ENCODE measurements at regions not wholly inside any gene's neighbourhood (a gene's known extent, or its start where the extent isn't known, plus 50 kb on each side); places are given as distances from the start of the nearest gene placed in this dataset.

DNA sequence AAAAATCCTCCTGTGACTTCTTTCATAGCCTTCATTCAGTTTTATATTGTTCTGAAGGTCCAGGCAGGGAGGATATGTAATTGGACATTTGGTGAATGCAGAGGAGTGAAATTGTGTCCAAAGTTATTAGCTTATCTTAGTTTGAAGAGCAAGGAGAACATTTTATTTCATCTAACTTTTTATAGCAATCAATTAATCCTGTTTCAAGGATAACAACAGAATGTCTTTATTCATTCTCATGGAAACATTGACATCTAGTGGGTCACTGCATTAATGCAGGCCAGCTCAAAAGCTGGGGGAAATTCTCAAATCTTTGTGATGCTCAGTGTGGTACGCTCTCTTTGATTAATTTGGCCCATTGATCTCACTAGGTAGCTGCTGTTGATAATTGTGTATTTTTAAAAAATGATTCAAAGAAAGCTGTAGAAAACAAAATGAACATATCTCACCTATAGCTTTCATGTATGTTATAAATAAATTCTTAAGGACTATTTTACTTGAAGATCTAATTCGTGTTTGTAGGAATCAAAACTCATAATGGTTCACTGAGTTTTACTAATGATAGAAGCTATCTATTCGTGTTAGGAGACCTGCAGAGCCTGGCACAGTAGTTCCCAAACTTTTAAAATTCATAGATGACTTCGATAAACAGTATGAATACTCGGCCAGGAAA lies 150.8 kb upstream of the KCNMB2 start:
- no peak for DNase-seq (ENCODE audit: low read depth in 2 of 2)

DNA sequence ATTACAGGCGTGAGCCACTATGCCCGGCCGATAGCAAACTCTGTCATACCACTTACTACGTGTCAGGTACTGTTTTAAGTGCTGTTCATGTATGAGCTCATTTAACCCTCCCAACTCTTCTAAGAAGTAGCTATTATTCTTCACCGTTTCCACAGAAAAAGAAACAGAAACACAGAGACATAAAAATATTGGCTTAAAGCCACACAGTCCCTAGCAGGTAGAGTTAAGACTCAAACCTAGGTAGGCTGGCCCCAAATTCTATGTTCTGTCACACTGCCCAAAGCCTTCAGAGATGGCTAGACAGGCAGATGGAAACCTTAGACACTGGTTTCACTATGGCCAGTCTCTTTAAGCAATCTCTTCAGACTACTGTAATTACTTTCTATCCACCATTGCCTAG lies 149.8 kb upstream of the KCNMB2 start:
- no peak for DNase-seq (ENCODE audit: low read depth in 2 of 2)

DNA sequence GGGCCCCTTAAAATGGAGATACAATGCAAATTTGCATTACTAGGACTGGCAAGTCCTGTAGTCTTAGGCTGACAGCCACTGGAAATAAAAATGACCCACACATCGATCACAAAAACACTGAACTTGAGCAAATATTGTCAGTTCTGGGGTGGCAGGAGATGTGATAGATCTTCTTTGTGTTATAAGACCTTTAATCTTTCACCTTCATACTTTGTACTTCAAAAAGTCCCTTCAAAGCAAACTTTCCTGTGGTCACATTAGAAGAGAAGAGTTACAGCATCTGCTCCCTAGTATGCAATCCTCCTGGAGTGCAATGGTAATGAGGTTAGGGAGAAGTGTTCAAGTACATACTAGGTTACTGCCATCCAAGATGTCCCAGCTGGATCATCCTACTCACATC lies 149.4 kb upstream of the KCNMB2 start:
- DNase-seq (ENCODE audit: low read depth in 2 of 2): no peak

DNA sequence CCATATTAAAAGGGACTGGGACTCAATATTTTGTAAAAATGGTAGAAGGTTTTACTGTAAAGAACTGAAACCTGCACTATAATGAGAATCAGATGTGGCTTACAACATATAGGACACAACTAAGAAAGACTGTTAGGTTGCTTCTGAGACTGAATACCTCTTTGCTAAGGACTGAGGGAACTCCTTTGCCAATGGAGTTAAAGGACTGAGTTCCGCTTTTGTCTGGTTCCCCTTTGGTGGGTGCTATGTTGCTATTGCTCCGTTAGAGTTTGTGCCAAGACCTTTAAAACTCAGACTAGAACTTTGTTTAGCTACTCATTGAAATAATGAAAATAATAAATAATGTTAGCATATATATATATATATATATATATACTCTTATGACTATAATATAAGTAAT lies 147.8 kb upstream of the KCNMB2 start:
- DNase-seq (ENCODE audit: low read depth in 2 of 2): no peak

DNA sequence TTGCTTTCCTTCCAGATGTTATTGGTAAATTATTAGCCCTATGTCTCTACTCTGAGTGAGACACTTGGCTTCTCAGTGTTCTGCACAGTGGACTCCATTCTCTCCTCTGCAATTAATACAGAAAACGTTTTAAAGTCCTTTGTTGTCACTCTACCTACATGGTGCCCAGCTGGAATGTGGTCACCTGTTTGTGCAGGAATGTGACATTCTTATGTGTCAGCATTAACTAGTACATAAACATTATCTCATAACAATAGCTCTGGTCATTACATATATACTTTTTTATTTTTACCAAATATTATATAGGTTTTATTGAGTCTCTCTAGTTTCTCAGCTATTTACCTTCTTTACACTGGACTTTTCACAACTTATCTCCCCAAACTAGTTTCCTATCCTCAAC lies 147.0 kb upstream of the KCNMB2 start:
- no peak for DNase-seq (ENCODE audit: low read depth in 2 of 2)

DNA sequence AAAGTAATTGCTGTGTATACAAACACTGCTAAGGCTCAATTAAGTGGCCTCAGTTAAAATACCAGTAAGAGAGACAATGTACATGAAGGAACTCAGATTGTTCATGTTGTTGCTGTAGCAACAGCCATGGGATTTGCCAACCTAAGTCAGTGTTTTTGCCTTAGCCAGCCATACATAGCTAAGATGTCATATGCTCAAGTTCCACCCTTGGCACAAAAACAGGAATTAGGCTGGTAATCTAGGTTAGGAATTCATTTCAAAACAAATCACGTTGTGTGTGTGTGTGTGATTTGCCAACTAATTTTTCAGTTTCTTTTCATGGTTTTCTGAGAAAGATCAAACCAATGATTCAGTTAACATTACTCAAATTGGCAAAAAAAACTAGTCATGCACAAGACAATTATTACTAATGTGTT lies 143.7 kb upstream of the KCNMB2 start:
- DNase-seq (ENCODE audit: low read depth in 2 of 2): no peak

DNA sequence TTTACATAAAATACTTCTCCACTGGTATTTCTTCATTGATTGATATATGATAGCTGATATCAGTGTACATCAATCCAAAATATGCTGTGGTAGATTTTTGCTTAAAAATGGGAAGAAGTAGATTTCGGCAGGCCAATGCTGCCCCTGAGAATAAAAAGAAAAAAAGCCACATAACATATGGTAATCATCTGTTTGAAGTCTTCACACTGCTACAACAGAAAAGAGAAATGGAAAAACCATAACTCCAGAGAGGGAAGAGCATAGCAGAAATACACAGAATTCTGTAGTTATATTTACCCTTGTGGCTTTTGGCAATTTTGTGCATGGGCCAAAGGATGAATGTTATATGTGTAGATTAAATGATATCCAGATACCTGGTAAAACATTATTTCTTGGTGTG lies 143.1 kb upstream of the KCNMB2 start:
- no peak for DNase-seq (ENCODE audit: low read depth in 2 of 2)

DNA sequence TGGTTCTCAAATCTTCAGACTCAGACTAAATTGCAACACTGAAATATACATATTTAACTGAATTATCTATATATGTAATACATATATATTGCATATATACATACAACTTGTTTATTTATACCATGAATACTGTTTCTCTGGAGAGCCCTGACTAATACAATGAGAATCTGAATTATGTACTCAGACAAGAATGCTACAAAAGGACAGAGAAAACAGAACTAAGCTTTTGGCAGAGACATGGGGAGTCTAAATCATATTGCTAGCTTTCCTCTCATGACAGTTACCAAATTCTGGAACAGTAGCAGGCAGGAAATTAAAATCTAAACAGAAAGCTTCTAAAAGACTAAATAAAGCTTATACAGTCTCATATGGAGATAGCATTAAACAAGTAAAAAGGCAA lies 142.4 kb upstream of the KCNMB2 start:
- DNase-seq (ENCODE audit: low read depth in 2 of 2): no peak

DNA sequence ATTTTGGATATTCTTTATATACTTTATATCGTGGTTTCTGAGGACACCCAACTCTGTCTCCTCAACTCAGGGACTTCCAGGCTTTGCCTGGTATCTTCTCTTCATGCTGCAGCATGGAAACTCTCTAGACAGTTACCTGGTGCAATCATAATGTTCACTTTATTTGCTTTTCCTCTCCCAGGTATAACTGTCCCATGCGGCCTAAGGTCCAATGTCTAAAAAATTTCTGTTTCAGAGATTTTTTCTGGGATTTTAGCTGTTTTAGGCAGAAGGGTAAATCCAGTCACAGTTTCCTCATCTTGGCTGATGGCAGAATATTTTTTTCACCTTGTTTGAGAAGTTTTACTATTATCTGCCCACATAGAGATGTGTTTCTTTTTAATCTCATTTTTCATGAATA lies 139.9 kb upstream of the KCNMB2 start:
- DNase-seq (ENCODE audit: low read depth in 2 of 2): no peak

DNA sequence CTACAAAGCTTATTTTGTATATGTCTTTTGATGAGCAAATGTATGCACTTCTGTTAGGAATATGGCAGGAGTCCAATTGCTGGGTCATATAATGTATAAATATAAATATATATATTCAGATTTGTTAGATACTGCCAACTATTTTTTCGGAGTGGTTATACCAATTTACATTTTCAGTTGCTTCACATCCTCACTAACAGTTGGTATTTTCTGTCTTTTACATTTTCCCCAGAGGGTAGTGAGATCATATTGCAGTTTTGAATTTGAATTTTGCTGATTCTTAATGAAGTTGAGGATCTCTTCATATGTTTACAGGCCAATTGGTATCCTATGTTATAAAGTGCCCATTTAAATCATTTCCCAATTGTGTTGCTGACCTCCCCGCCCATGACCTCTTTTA lies 139.0 kb upstream of the KCNMB2 start:
- DNase-seq (ENCODE audit: low read depth in 2 of 2): no peak

DNA sequence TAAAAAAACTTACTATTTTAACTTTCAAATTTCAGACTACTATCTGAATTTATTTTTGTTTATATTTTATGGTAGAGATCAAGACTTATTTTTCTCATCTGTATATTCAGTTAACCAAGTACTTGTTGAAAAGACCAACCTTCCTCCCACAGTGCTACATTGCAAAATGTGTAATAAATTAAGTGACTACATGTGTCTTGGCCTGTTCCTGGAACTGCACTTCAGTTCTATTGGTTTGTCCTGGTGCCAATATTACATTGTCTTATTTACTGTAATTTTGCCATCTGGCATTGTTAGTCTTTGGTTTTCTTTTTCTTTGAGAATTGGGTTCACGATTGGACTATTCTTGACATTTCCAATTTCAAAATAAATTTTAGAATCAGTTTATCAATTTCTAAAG lies 138.4 kb upstream of the KCNMB2 start:
- no peak for DNase-seq (ENCODE audit: low read depth in 2 of 2)

DNA sequence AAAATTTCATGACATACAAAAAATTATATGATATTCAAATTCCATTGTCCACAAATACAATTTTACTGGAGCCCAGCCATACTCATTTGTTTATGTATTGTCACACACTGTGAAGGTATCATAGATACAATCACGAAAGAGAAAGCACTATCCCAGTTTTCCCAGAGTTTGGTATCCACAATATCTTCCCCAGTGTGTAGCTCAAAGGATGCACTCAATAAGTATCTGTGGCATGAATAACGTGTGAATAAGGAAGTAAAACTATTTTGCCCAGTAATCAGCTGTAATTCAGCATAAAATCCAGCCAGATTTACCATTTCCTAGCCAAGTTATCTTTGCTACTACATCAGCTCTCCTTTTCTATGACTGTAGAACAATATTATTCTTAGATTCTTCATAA lies 131.3 kb upstream of the KCNMB2 start:
- DNase-seq (ENCODE audit: low read depth in 2 of 2): no peak

DNA sequence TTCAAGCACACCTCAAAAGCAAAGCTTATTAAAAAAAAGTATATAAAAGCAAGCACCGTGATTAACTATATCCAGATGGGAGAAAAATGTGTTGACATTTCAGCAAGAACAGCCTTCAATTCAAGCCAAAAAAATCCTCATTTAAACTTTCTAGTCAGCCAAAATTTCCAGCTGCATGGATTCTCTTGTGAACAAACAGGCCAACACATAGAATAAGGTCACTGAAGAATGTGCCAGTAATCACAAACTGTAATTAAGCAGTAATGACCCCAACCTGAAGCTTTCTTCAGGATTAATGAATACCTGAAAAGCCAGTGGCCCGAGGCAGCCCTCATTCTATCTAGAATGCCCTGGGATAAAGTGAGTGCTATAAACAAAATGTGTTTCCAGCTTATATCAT lies 130.7 kb upstream of the KCNMB2 start:
- no peak for DNase-seq (ENCODE audit: low read depth in 2 of 2)

DNA sequence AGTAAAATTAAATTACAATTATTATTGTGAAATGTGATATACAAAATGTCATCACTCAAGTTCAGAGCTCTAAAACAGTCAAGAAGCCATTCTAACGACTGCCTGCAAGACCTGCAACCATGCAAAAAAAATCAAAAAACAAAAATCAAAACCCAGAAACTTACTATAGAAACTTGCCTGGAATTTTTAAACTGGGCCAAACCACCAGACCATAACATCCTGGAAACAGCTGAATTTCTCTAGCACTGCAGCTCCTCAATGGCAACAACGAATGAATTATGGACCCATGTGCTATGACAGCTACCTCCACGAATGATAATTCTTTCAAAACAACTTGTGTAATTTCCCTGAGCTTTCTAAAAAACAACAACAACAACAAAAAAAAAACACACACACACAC lies 130.0 kb upstream of the KCNMB2 start:
- DNase-seq (ENCODE audit: low read depth in 2 of 2): no peak

DNA sequence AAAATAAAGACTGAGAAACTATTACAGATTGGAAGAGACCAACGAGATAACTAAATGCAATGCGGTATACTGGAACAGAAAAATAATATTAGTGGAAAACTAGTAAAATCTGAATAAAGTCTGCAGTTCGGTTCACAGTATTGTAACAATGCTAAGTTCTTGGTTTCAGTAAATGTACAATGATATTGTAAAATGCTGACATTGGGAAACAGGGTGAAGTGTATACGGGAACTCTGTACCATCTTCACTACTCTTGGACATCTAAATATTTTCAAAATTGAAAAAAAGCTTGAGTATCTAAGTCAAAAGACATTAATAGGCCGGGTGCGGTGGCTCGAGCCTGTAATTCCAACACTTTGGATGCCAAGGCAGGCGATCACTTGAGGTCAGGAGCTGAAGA lies 120.9 kb upstream of the KCNMB2 start:
- no peak for DNase-seq (ENCODE audit: low read depth in 2 of 2)

DNA sequence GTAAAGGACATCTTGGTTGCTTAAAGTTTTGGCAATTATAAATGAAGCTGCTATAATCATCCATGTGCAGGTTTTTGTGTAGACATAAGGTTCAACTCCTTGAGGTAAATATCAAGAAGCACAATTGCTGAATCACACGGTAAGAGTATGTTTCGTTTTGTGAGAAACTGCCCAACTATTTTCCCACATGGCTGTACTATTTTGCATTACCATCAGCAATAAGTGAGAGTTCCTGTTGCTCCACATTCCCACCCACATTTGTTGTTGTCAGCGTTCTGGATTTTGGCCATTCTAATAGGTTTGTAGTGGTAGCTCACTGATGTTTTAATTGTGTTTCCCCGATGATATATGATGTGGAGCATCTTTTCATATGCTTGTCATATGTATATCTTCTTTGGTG lies 118.5 kb upstream of the KCNMB2 start:
- no peak for DNase-seq (ENCODE audit: low read depth in 2 of 2)

DNA sequence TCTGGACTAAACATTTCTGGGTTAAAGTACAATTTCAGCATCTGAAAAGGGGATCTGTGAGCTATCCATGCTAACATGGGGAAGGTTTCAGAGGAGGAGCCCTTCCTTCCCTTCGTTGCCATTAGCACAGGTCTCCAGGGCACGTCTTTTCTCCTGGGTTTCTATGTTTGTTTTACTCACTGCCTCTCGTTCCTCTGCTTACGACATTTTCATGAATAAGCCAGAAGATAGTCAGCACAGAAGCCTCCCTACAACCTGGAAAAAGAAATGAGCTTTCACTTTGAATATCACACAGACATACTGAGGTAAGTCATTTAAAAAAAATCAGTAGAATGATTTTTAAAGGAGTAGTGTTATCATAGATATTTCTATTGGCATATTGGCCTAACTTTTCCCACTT lies 117.2 kb upstream of the KCNMB2 start:
- DNase-seq (ENCODE audit: low read depth in 2 of 2): no peak

DNA sequence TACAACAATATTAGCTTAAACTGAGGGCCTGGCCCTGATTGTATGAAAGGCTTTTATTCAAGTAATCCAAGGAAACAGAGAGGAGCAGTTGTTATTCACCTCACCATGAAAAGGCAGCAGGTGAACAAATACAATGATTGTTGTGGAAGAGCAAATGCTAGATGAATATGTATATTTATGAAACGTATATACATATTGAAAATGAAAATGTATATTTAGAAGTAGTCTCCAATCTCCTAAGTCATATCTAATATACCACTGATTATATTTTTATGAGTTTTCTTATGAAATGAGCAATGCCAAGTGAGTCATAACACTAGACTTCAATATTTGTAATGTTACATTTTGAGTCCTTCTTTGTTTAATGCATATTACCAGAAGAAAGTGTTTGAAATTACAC lies 116.2 kb upstream of the KCNMB2 start:
- no peak for DNase-seq (ENCODE audit: low read depth in 2 of 2)

DNA sequence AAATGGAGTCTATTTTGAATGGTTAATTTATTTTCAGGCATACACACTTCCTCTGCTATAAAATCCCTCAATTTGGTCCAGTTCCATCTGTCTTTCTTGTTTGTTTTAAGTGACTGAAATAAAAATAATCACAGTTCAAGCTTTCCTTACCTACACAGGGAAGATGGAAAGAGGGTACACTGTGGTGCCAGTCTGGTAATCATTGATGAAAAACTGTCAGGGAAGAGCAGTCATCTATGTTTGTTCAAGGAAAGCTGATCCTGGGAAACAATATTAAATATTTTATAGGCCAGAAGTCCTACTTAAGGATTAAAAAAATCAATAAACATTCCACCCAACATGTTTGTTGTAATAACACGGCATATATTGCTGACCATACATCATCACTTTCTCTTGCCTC lies 115.2 kb upstream of the KCNMB2 start:
- DNase-seq (ENCODE audit: low read depth in 2 of 2): no peak

DNA sequence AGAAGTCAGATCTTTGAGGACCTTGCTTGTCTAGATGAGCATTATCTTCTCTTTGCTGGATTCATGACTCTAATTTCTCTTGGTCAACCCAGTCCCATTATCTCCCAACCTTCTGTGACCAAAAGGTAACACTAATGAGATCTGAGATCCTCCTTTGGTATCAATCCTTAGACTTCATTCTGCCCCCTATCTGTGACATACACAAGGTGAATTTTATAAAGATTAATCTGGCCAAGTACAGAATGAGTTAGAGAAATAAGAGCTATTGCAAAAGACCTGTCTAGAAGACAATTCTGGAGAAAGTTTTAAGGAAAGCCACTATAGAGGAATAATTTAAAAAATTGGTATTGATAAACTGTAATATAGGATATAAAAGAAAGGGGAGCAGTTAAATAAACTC lies 113.8 kb upstream of the KCNMB2 start:
- no peak for DNase-seq (ENCODE audit: low read depth in 2 of 2)

DNA sequence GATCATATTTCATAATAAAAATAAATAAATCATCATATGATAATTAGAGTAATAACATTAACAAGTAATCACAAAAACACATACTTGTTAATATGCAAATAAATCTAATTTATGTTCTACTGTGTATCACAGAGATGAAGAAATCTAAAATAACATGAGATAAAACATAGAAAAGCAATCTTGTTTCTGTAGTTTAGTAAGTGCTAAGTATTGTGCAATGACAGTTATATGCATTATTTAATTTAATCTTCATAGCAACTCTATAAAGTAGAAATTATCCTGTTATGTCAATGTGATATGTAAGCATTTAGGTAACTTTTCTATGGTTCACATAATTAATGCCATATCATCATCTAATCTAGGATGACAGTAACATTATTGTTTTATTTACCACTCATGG lies 108.2 kb upstream of the KCNMB2 start:
- DNase-seq (ENCODE audit: low read depth in 2 of 2): no peak

DNA sequence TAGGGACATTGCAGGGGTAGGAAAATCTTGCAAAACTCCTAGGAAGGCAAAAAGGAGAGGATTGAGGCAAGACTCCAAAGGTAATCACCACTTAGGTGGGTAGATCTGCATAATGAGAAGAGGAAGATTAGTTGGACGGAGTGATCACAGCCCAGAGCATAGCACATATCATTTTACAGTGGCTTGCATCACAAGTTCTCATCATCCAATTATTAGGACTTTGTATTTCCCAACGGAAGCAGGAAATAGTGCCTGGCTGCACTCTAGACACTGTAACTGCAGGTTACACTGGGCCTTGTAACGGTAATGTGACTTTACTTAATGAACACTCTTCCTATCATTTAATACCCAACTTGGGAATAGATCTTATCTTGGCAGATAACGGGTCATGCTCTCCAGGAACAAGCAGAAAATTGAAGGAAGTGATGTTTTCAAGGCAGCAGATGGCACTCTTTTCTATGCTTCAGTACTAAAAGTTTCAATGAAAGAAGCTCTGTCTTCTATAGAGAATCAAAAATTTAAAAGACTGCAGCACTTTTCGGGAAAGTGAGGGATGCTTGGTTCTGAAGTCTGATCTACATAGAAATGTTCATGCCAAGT lies 101.9 kb upstream of the KCNMB2 start:
- no peak for DNase-seq (ENCODE audit: low read depth in 2 of 2)

DNA sequence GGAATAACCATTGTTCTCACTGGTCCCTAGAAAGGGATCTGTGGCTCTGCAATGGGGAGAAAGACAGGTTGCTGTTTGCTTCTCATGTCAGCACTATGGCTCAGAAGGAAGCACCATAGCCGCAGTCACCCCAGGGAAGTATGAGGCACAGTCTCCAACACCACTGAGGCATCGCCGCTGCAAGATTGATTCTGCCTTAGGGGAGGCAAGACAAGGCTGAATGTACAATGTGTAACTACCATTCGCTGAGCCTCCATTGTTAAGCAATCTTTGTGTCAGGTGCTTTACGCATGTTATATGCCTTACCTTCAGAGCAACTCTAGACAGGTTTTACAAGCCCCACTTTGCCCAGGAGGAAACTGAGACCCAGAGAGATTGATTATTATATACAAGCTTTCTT lies 100.7 kb upstream of the KCNMB2 start:
- DNase-seq (ENCODE audit: low read depth in 2 of 2): no peak

DNA sequence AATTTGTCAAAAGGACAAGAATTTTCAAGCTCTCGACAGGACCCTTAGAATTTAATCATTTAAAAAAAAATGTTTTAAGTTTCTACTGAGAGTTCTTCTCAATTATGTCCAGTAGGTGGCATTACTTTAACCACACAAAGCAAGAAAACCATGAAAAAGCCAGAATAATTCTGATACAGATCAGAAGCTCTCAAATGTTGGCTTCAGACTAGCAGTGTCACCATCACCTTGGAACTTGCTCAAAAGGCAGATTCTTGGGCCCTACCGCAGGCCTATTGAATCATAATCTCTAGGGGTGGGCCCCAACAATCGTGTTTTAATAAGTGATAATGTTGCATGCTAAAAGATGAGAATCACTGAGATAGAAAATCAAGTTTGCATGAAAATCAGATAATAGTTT lies 99.5 kb upstream of the KCNMB2 start:
- DNase-seq (ENCODE audit: low read depth in 2 of 2): no peak

Data from stimulated activated CD8-positive, alpha-beta memory T cell treated with anti-CD3 and anti-CD28 coated beads, Interleukin-15, amount 100 ng/mL, for 4 hours (primary cell).